ENCODE measurements at regions not wholly inside any gene's neighbourhood (a gene's known extent, or its start where the extent isn't known, plus 50 kb on each side); places are given as distances from the start of the nearest gene placed in this dataset.

DNA sequence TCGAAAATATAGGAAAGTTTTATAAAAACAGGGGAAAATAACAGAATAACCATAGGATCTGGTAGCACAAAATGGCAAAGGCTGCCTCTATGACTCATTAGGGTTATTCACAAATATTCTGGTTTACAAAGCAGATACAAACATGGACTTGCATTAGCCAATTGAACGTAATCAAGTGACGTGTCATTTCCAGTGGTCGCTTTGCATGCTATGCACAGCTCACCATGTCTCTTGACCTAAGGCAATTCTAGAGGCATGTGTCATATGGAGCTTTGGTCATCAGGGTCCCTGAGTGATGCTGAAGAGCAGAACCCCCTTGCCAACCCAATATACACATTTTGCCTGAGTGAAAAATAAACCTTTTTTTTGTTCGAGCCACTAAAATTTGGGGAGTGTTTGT, 158.8 kb downstream of the TMEM161B start:
- no peak for ATAC-seq (ENCODE audit: insufficient number of reproducible peaks, low FRiP score, low read depth)
- no peaks in the 10 kb centered on the region for H3K27me3 ChIP-seq (replicated peaks; ENCODE audit: insufficient read depth)
- H3K9me3 ChIP-seq, result no peaks in the 10 kb centered on the region

DNA sequence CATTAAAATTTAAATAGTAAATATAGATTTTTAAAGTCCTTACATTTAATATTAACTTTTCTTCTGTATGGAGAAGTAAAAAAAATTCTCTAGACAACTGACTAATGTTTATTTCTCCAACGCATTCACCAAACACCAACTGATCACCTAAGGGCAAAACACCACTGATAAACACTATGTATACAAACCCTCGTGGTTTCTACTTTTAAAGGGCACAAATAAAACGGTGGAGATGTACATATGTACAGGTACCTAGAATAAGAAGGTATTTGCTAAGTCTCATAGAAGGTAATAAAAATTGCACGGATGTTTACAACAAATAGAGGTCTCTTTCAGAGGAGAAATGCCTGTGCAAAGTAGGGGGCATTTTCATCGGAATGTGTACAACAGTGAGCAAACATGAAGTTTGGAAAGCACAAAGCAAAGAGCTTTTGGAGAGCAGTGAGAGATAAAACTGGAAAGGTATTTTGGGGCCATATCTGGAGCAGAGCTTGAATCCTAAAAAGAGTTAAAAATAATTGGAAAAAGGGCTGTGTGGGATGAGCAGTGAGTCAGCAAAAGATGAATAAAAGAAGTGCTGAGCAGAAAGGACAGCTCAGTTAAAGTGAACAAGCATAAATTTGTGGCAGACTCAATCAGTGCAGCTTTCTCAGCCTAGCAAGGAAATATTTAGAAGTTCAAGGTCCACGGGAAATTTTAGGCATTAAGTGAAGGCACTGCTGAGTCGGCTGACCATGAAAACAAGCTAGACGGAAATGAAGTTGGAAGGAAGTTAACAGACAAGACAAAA, 160.0 kb downstream of the TMEM161B start:
- DNase-seq (ENCODE audit: low spot score) (no peak), ATAC-seq (ENCODE audit: insufficient number of reproducible peaks, low FRiP score, low read depth) (no peak)
- Histone ChIP-seq H3K4me3 (no peak overlapping the region), H3K9me3 (no peaks in the 10 kb centered on the region), H3K36me3 (no peaks in the 10 kb centered on the region), H3K27ac (no peak overlapping the region), H3K4me1 (ENCODE audit: control insufficient read depth in 1 of 2, low read depth in 2 of 2) (no peaks in the 10 kb centered on the region), H3K27me3 (replicated peaks; ENCODE audit: insufficient read depth) (no peaks in the 10 kb centered on the region)
- TF ChIP-seq, protein P1, sequence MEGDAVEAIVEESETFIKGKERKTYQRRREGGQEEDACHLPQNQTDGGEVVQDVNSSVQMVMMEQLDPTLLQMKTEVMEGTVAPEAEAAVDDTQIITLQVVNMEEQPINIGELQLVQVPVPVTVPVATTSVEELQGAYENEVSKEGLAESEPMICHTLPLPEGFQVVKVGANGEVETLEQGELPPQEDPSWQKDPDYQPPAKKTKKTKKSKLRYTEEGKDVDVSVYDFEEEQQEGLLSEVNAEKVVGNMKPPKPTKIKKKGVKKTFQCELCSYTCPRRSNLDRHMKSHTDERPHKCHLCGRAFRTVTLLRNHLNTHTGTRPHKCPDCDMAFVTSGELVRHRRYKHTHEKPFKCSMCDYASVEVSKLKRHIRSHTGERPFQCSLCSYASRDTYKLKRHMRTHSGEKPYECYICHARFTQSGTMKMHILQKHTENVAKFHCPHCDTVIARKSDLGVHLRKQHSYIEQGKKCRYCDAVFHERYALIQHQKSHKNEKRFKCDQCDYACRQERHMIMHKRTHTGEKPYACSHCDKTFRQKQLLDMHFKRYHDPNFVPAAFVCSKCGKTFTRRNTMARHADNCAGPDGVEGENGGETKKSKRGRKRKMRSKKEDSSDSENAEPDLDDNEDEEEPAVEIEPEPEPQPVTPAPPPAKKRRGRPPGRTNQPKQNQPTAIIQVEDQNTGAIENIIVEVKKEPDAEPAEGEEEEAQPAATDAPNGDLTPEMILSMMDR (IDR thresholded peaks at IDR 0.05), result no peak

More for the DNA sequence above, 158.8 kb downstream of the TMEM161B start:
- Histone ChIP-seq H3K36me3 (no peaks in the 10 kb centered on the region), H3K4me1 (ENCODE audit: control insufficient read depth in 1 of 2, low read depth in 2 of 2) (no peaks in the 10 kb centered on the region), H3K27ac (no peak overlapping the region), H3K4me3 (no peak overlapping the region)
- TF ChIP-seq, protein P1 (IDR thresholded peaks at IDR 0.05), result no peak
- no peak for DNase-seq (ENCODE audit: low spot score)

DNA sequence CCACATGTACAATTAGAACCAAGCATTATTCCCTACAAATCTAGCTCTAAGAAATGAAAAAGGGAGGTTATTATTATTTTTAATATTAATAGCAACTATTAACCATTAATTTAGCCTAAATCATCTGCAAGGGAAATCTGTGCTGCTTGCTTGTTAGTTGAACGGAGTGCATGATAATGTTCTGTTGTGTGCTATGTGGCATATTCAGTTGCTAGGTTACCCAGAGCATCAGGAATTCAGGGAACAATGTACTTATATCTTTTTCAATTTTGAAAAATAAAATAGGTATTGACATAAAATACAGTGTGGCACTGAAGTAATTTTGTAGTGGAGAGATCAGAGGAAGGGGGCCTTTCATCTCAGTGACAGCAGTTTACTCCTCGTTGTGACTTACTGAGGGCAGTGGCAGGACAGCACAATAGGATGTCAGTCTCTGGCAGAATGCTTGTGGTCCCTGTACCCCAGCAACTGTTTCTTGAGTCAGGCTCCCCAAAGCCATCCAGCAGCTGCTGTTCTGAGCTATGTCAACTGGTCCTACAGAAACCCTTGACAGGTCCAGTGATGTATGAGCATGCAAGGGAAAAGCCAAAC, 173.6 kb downstream of the TMEM161B start:
- H3K4me1 ChIP-seq (ENCODE audit: control insufficient read depth in 1 of 2, low read depth in 2 of 2), result no peaks in the 10 kb centered on the region
- H3K27ac ChIP-seq, result no peak overlapping the region
- DNase-seq (ENCODE audit: low spot score), result no peak
- no peak for ATAC-seq (ENCODE audit: insufficient number of reproducible peaks, low FRiP score, low read depth)
- H3K36me3 ChIP-seq, result no peaks in the 10 kb centered on the region
- H3K27me3 ChIP-seq (replicated peaks; ENCODE audit: insufficient read depth), result no peaks in the 10 kb centered on the region
- no peaks in the 10 kb centered on the region for H3K9me3 ChIP-seq
- H3K4me3 ChIP-seq, result no peak overlapping the region
- TF ChIP-seq, protein P1 (IDR thresholded peaks at IDR 0.05), result no peak

DNA sequence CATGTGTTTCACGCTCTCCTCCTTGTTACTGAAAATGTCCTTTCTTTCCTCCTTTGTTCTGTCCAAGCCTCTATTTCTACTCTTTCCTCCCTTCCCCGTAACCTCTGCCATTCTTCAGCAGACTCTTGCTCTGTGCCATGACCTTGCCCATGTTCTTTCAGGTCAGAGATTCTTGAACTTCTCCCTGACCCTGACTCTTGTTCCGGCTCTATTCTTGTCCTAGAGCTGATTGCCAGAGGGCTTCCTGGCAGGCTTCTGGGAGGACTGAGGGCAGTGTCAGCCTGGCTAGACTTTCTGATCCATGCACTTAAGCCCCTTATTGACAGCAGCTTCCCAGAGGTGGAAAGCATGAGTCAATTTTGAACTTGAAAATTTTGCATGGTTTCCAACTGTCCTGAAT, 174.2 kb downstream of the TMEM161B start:
- Histone ChIP-seq H3K36me3 (no peaks in the 10 kb centered on the region), H3K4me1 (ENCODE audit: control insufficient read depth in 1 of 2, low read depth in 2 of 2) (no peaks in the 10 kb centered on the region), H3K27me3 (replicated peaks; ENCODE audit: insufficient read depth) (no peaks in the 10 kb centered on the region), H3K9me3 (no peaks in the 10 kb centered on the region), H3K27ac (no peak overlapping the region), H3K4me3 (no peak overlapping the region)
- ATAC-seq (ENCODE audit: insufficient number of reproducible peaks, low FRiP score, low read depth) (no peak), DNase-seq (ENCODE audit: low spot score) (no peak)
- TF ChIP-seq, protein P1 (IDR thresholded peaks at IDR 0.05), result no peak

DNA sequence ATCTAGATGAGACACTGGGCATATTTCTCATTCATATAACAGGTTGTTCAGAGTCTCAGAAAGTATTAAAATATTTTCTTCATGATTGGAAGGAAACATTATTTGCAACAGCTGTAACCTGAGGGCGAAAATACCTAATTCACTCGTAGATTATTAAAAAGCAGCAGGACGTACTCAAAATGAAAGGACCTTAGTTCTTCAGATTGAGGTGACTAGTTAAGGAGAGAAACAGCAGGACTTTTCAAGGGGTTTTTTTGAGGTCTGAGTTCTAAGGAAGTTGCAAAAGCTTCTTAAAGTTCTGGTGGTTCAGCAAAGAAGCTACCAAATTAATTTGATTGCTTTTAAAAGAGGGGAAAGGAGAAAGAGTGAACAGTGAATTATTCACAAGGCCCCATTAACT, 174.9 kb downstream of the TMEM161B start:
- no peaks in the 10 kb centered on the region for H3K9me3 ChIP-seq
- no peaks in the 10 kb centered on the region for H3K4me1 ChIP-seq (ENCODE audit: control insufficient read depth in 1 of 2, low read depth in 2 of 2)
- TF ChIP-seq, protein P1 (IDR thresholded peaks at IDR 0.05), result no peak
- H3K27me3 ChIP-seq (replicated peaks; ENCODE audit: insufficient read depth), result no peaks in the 10 kb centered on the region
- H3K27ac ChIP-seq, result no peak overlapping the region
- no peaks in the 10 kb centered on the region for H3K36me3 ChIP-seq
- ATAC-seq (ENCODE audit: insufficient number of reproducible peaks, low FRiP score, low read depth) (no peak), DNase-seq (ENCODE audit: low spot score) (no peak)
- H3K4me3 ChIP-seq, result no peak overlapping the region

Data from thoracic aorta (tissue), 2 donors.